ENCODE measurements at regions not wholly inside any gene's neighbourhood (a gene's known extent, or its start where the extent isn't known, plus 50 kb on each side); places are given as distances from the start of the nearest gene placed in this dataset.

- no peak for DNase-seq (ENCODE audit: low read depth)
- no peak overlapping the region for H3K4me3 ChIP-seq (ENCODE audit: low read depth, low read length)
- TF ChIP-seq CTCF (IDR thresholded peaks at IDR 0.05; ENCODE audit: insufficient read depth, low read depth, low read length, missing control alignments), result no peak
Observed at GRCh38 chr21:39105836-39106235, 77.4 kb downstream of the PSMG1 start.

GRCh38 chr21:39105341-39105765 is 77.9 kb downstream of the PSMG1 start:
- no peak overlapping the region for H3K4me3 ChIP-seq (ENCODE audit: low read depth, low read length)
- no peak for TF ChIP-seq CTCF (IDR thresholded peaks at IDR 0.05; ENCODE audit: insufficient read depth, low read depth, low read length, missing control alignments)
- DNase-seq (ENCODE audit: low read depth), result no peak

GRCh38 chr21:39104911-39105310 is 78.3 kb downstream of the PSMG1 start:
- TF ChIP-seq CTCF (IDR thresholded peaks at IDR 0.05; ENCODE audit: insufficient read depth, low read depth, low read length, missing control alignments), result no peak
- no peak overlapping the region for H3K4me3 ChIP-seq (ENCODE audit: low read depth, low read length)
- no peak for DNase-seq (ENCODE audit: low read depth)

- DNase-seq (ENCODE audit: low read depth), result no peak
- TF ChIP-seq CTCF (IDR thresholded peaks at IDR 0.05; ENCODE audit: insufficient read depth, low read depth, low read length, missing control alignments), result no peak
- no peak overlapping the region for H3K4me3 ChIP-seq (ENCODE audit: low read depth, low read length)
Observed at GRCh38 chr21:39103689-39104088, 79.6 kb downstream of the PSMG1 start.

- DNase-seq (ENCODE audit: low read depth), result no peak
- TF ChIP-seq CTCF (IDR thresholded peaks at IDR 0.05; ENCODE audit: insufficient read depth, low read depth, low read length, missing control alignments), result no peak
- H3K4me3 ChIP-seq (ENCODE audit: low read depth, low read length), result no peak overlapping the region
Observed at GRCh38 chr21:39099859-39100258, 83.4 kb downstream of the PSMG1 start.

GRCh38 chr21:39098696-39099200 is 84.5 kb downstream of the PSMG1 start:
- H3K4me3 ChIP-seq (ENCODE audit: low read depth, low read length), result no peak overlapping the region
- DNase-seq (ENCODE audit: low read depth), result no peak
- no peak for TF ChIP-seq CTCF (IDR thresholded peaks at IDR 0.05; ENCODE audit: insufficient read depth, low read depth, low read length, missing control alignments)

- DNase-seq (ENCODE audit: low read depth), result no peak
- TF ChIP-seq CTCF (IDR thresholded peaks at IDR 0.05; ENCODE audit: insufficient read depth, low read depth, low read length, missing control alignments), result no peak
- no peak overlapping the region for H3K4me3 ChIP-seq (ENCODE audit: low read depth, low read length)
Observed at GRCh38 chr21:39097981-39098380, 85.3 kb downstream of the PSMG1 start.

Data from GM12865 (cell line).